ENCODE measurements at regions not wholly inside any gene's neighbourhood (a gene's known extent, or its start where the extent isn't known, plus 50 kb on each side); places are given as distances from the start of the nearest gene placed in this dataset.
A peak's percentile ranks its signal among the peaks of the same experiment; 100 is the strongest.

DNA sequence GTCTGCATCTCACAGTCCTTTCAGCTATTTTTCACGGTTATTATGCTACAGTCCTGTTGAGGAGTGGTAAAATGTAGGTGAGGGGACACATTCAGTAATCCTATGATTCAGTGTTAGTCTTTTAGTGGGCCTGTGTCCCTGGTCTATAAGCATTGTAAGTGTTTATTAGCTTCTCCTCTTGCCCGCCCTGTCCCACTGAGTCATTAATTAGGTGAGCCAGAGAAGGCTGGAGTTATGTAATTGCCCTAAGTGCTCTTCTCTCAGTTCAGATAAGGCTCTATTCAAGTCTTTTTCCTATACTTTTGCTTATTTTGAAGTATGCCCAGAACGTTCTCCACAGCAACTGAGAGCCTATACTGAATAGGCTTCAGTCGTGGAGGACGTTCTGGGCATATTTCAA is 76.3 kb upstream of the ZRANB2 start:
- WGBS, 2 donors (ENCODE audit: low coverage in 1 of 2) = 40 to 63% methylated on average over 5 of the region's 5 CpGs
- intact Hi-C loops (cut with DNase I; ENCODE audit: low total_unique reads) (no loop called here), in situ Hi-C loops (cut with MboI; ENCODE audit: low pct_ligation_motif_present in 1 of 4, low pct_unique_long_range_greater_than_20kb in 1 of 4, low sequenced_read_pairs in 3 of 4) (no loop called here)
- no peak for TF ChIP-seq EP300 (IDR thresholded peaks at IDR 0.05; ENCODE audit: low read depth)
- TF ChIP-seq POLR2A (IDR thresholded peaks at IDR 0.05) = no peak
- TF ChIP-seq POLR2AphosphoS5 (IDR thresholded peaks at IDR 0.05) = no peak
- TF ChIP-seq, protein P1, sequence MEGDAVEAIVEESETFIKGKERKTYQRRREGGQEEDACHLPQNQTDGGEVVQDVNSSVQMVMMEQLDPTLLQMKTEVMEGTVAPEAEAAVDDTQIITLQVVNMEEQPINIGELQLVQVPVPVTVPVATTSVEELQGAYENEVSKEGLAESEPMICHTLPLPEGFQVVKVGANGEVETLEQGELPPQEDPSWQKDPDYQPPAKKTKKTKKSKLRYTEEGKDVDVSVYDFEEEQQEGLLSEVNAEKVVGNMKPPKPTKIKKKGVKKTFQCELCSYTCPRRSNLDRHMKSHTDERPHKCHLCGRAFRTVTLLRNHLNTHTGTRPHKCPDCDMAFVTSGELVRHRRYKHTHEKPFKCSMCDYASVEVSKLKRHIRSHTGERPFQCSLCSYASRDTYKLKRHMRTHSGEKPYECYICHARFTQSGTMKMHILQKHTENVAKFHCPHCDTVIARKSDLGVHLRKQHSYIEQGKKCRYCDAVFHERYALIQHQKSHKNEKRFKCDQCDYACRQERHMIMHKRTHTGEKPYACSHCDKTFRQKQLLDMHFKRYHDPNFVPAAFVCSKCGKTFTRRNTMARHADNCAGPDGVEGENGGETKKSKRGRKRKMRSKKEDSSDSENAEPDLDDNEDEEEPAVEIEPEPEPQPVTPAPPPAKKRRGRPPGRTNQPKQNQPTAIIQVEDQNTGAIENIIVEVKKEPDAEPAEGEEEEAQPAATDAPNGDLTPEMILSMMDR (IDR thresholded peaks at IDR 0.05) = no peak
- peak overlapping the region; percentile 71 to 83 (median 76) for H3K27ac ChIP-seq
- H3K4me1 ChIP-seq = peaks cover 0 to 39% (median 22%) of the 10 kb centered on the region in 4 donors
- no peaks in the 10 kb centered on the region for H3K36me3 ChIP-seq
- H3K4me3 ChIP-seq = no peak overlapping the region
- no peaks in the 10 kb centered on the region for H3K9me3 ChIP-seq
- peak; percentile 19 for DNase-seq
- no peaks in the 10 kb centered on the region for H3K27me3 ChIP-seq

- H3K27ac ChIP-seq = peak overlapping the region; percentile 71 to 83 (median 76)
- 38 to 40% methylated on average over 2 of the region's 2 CpGs for WGBS, 2 donors (ENCODE audit: low coverage in 1 of 2)
Measured at GRCh38 chr1:71156590-71156989, 75.8 kb upstream of the ZRANB2 start.

GRCh38 chr1:71154429-71154828 is 73.6 kb upstream of the ZRANB2 start:
- intact Hi-C loops (cut with DNase I; ENCODE audit: low total_unique reads) = no loop called here
- no peak for TF ChIP-seq POLR2AphosphoS5 (IDR thresholded peaks at IDR 0.05)
- no peak for TF ChIP-seq EP300 (IDR thresholded peaks at IDR 0.05; ENCODE audit: low read depth)
- no peak for TF ChIP-seq POLR2A (IDR thresholded peaks at IDR 0.05)
- TF ChIP-seq, protein P1 (IDR thresholded peaks at IDR 0.05) = no peak
- Histone ChIP-seq H3K9me3 (no peaks in the 10 kb centered on the region), H3K27me3 (no peaks in the 10 kb centered on the region), H3K27ac (no peak overlapping the region), H3K4me1 (peaks cover 0 to 39% (median 22%) of the 10 kb centered on the region in 4 donors), H3K4me3 (no peak overlapping the region), H3K36me3 (no peaks in the 10 kb centered on the region)
- in situ Hi-C loops (cut with MboI; ENCODE audit: low pct_ligation_motif_present in 1 of 4, low pct_unique_long_range_greater_than_20kb in 1 of 4, low sequenced_read_pairs in 3 of 4) = no loop called here
- 88 to 99% methylated on average over 2 to 3 of the region's 3 CpGs for WGBS, 2 donors (ENCODE audit: low coverage in 1 of 2)
- no peak for DNase-seq

More at GRCh38 chr1:71156590-71156989, 75.8 kb upstream of the ZRANB2 start:
- Histone ChIP-seq H3K27me3 (no peaks in the 10 kb centered on the region), H3K4me1 (peaks cover 0 to 39% (median 22%) of the 10 kb centered on the region in 4 donors), H3K36me3 (no peaks in the 10 kb centered on the region), H3K9me3 (no peaks in the 10 kb centered on the region), H3K4me3 (no peak overlapping the region)
- no peak for TF ChIP-seq POLR2AphosphoS5 (IDR thresholded peaks at IDR 0.05)
- no peak for TF ChIP-seq POLR2A (IDR thresholded peaks at IDR 0.05)
- TF ChIP-seq, protein P1 (IDR thresholded peaks at IDR 0.05) = no peak
- no peak for TF ChIP-seq EP300 (IDR thresholded peaks at IDR 0.05; ENCODE audit: low read depth)
- no peak for DNase-seq
- intact Hi-C loops (cut with DNase I; ENCODE audit: low total_unique reads) (no loop called here), in situ Hi-C loops (cut with MboI; ENCODE audit: low pct_ligation_motif_present in 1 of 4, low pct_unique_long_range_greater_than_20kb in 1 of 4, low sequenced_read_pairs in 3 of 4) (no loop called here)

DNA sequence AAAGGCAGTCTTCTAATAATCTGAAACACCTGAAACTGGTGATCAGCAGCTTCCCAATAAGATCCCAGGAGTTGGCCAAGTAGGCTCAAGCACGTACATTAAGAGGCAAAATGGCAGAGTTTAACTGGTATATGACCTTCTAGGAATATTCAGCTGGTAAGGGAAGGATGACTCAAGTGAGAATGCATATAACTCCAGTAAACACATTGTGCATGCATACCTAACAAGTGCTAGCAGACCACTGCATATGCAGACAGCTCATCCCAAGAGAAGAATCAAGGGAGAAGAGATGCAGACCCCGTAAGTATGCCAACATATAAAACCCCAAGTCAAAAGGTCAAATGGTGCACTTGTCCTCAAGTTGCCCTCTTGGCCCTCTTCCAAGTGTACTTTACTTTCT is 73.0 kb upstream of the ZRANB2 start:
- Histone ChIP-seq H3K27me3 (no peaks in the 10 kb centered on the region), H3K36me3 (no peaks in the 10 kb centered on the region), H3K4me3 (no peak overlapping the region), H3K27ac (no peak overlapping the region), H3K4me1 (peaks cover 0 to 39% (median 22%) of the 10 kb centered on the region in 4 donors), H3K9me3 (no peaks in the 10 kb centered on the region)
- in situ Hi-C loops (cut with MboI; ENCODE audit: low pct_ligation_motif_present in 1 of 4, low pct_unique_long_range_greater_than_20kb in 1 of 4, low sequenced_read_pairs in 3 of 4) (no loop called here), intact Hi-C loops (cut with DNase I; ENCODE audit: low total_unique reads) (no loop called here)
- TF ChIP-seq EP300 (IDR thresholded peaks at IDR 0.05; ENCODE audit: low read depth) (no peak), POLR2AphosphoS5 (IDR thresholded peaks at IDR 0.05) (no peak)
- TF ChIP-seq, protein P1 (IDR thresholded peaks at IDR 0.05) = no peak
- no peak for DNase-seq
- 91% methylated on average over 2 of the region's 2 CpGs for WGBS, 2 donors (ENCODE audit: low coverage in 1 of 2)

All from transverse colon (tissue), 4 donors.